Activated T-cell treated with anti-CD3 and anti-CD28 coated beads, Interleukin-2, amount 50 U/mL, for 1 hour (primary cell): ENCODE measurements at regions not wholly inside any gene's neighbourhood (a gene's known extent, or its start where the extent isn't known, plus 50 kb on each side); places are given as distances from the start of the nearest gene placed in this dataset.

Experiments
- DNase-seq: peaks from one replicate; pipeline ENCODE4 v3.0.0-alpha.2; 2020

- no peak for DNase-seq
These were observed 579.2 kb upstream of the MGMT start for GRCh38 chr10:128887856-128888255.

- no peak for DNase-seq
These were observed 575.0 kb upstream of the MGMT start for GRCh38 chr10:128892005-128892404.

GRCh38 chr10:128894641-128895040, 572.4 kb upstream of the MGMT start:
- DNase-seq: no peak

GRCh38 chr10:128895473-128895872, 571.6 kb upstream of the MGMT start:
- DNase-seq: no peak

- DNase-seq: no peak
These were observed 570.8 kb upstream of the MGMT start for GRCh38 chr10:128896116-128896795.

GRCh38 chr10:128896963-128897362, 570.1 kb upstream of the MGMT start:
- DNase-seq: no peak

GRCh38 chr10:128897401-128898129, 569.5 kb upstream of the MGMT start:
- DNase-seq: no peak

- DNase-seq: no peak
These were observed 568.7 kb upstream of the MGMT start for GRCh38 chr10:128898133-128898915.

- DNase-seq: no peak
These were observed 568.2 kb upstream of the MGMT start for GRCh38 chr10:128898916-128899195.

- no peak for DNase-seq
These were observed 566.6 kb upstream of the MGMT start for GRCh38 chr10:128900456-128900855.

GRCh38 chr10:128901236-128901635, 565.8 kb upstream of the MGMT start:
- no peak for DNase-seq

- no peak for DNase-seq
These were observed 564.9 kb upstream of the MGMT start for GRCh38 chr10:128902031-128902710.

- no peak for DNase-seq
These were observed 559.7 kb upstream of the MGMT start for GRCh38 chr10:128907155-128907941.

GRCh38 chr10:128908099-128908498, 558.9 kb upstream of the MGMT start:
- no peak for DNase-seq

- no peak for DNase-seq
These were observed 558.5 kb upstream of the MGMT start for GRCh38 chr10:128908499-128908898.

GRCh38 chr10:128912568-128913311, 554.3 kb upstream of the MGMT start:
- no peak for DNase-seq

- DNase-seq: no peak
These were observed 552.4 kb upstream of the MGMT start for GRCh38 chr10:128914681-128915080.

GRCh38 chr10:128915630-128916029, 551.4 kb upstream of the MGMT start:
- no peak for DNase-seq

GRCh38 chr10:128916383-128916782, 550.7 kb upstream of the MGMT start:
- DNase-seq: no peak

GRCh38 chr10:128921389-128922022, 545.5 kb upstream of the MGMT start:
- no peak for DNase-seq

GRCh38 chr10:128922172-128922571, 544.9 kb upstream of the MGMT start:
- DNase-seq: no peak
